Gastrocnemius medialis (tissue), 4 donors: ENCODE measurements at regions not wholly inside any gene's neighbourhood (a gene's known extent, or its start where the extent isn't known, plus 50 kb on each side); places are given as distances from the start of the nearest gene placed in this dataset.

Source experiments
- POLR2A ChIP-seq, 2 donors: fragments of 450-650 bp; IDR thresholded peaks; one replicate each; pipeline ENCODE4 v1.6.1; 2017; ENCODE audit warnings: antibody characterized with exemption in 2 of 2, mild to moderate bottlenecking in 2 of 2, moderate library complexity in 2 of 2
- TF ChIP-seq, protein P1 (sequence below), 5 experiments: fragments of 450-650 bp in 3 of 5; fragments of 200-600 bp in 2 of 5; sonication (generic) in 2 of 5; IDR thresholded peaks in 4 of 5; conservative IDR thresholded peaks in 1 of 5; 1 replicate in 4 of 5; 2 replicates in 1 of 5; pipeline ENCODE4 v1.5.1; 2016 to 2019; ENCODE audit warnings: antibody characterized with exemption in 5 of 5, mild to moderate bottlenecking in 3 of 5, moderate library complexity in 3 of 5

GRCh38 chr10:6912424-6912823 is 332.3 kb upstream of the PRKCQ start:
- TF ChIP-seq, protein P1, sequence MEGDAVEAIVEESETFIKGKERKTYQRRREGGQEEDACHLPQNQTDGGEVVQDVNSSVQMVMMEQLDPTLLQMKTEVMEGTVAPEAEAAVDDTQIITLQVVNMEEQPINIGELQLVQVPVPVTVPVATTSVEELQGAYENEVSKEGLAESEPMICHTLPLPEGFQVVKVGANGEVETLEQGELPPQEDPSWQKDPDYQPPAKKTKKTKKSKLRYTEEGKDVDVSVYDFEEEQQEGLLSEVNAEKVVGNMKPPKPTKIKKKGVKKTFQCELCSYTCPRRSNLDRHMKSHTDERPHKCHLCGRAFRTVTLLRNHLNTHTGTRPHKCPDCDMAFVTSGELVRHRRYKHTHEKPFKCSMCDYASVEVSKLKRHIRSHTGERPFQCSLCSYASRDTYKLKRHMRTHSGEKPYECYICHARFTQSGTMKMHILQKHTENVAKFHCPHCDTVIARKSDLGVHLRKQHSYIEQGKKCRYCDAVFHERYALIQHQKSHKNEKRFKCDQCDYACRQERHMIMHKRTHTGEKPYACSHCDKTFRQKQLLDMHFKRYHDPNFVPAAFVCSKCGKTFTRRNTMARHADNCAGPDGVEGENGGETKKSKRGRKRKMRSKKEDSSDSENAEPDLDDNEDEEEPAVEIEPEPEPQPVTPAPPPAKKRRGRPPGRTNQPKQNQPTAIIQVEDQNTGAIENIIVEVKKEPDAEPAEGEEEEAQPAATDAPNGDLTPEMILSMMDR (IDR thresholded peaks at IDR 0.05 in 4 of 5, conservative IDR thresholded peaks at IDR 0.05 in 1 of 5), result no peak
- TF ChIP-seq POLR2A (IDR thresholded peaks at IDR 0.05), result no peak
